LHCN-M2 (cell line): ENCODE measurements at regions not wholly inside any gene's neighbourhood (a gene's known extent, or its start where the extent isn't known, plus 50 kb on each side); places are given as distances from the start of the nearest gene placed in this dataset.
"Not testable (repeated sequence)": the region's sequence is repeated elsewhere in the genome, so short reads cannot be mapped to it uniquely, and the experiment has no call there.

Experiments
- DNase-seq: peaks from one replicate; pipeline ENCODE4 v3.0.0-alpha.2; 2012; ENCODE audit warnings: low read depth

DNA sequence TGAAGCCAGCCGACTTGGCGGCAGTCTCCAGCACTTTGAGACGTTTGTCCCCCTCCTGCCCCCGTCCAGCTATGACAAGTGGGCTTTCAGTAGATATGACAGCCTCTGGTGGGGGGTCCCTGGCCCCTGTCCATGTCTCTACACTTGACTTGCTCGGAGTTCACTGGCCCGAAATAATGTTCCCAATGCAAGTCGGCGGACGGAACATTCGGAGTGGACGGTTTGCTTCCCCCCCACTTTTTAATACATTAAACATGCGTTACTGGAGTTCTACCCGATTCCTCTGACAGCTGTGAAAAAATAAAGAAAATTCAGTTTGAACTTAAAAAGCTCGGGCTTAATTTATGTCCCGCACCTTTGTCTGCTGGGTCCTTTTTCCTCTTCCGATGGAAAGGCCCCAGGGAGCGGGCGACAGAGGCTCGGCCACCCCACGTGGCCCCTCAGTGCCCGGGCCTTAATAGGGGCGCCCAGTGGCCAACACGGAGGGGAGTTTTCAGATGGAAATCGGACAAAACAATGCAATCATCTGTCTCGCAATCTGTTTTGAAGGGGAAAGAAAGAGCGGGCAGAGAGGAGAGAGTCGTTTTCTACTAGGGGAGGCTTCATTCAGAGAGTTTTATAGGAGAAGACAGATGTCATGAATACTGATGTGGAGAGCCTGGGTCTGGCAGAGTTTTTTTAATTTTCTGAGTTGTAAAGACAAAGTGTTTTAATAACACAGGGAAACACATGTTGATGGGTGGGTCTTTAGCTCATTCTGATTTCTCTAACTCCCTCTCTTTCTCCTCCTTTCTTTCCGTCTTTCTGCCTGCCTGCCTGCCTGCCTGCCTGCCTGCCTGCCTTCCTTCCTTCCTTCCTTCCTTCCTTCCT lies 50.2 kb downstream of the SMIM38 start:
- DNase-seq = no peak

DNA sequence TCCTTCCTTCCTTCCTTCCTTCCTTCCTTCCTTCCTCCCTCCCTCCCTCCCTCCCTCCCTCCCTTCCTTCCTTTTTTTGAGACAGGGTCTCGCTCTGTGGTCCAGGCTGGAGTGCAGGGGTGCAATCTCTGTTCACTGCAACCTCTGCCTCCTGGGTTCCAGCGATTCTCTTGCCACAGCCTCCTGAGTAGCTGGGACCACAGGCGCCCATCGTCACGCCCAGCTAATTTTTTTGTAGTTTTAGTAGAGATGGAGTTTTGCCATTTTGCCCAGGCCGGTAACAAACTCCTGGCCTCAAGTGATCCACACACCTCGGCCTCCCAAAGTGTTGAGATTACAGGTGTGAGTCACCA lies 50.9 kb downstream of the SMIM38 start:
- DNase-seq = not testable (repeated sequence)

DNA sequence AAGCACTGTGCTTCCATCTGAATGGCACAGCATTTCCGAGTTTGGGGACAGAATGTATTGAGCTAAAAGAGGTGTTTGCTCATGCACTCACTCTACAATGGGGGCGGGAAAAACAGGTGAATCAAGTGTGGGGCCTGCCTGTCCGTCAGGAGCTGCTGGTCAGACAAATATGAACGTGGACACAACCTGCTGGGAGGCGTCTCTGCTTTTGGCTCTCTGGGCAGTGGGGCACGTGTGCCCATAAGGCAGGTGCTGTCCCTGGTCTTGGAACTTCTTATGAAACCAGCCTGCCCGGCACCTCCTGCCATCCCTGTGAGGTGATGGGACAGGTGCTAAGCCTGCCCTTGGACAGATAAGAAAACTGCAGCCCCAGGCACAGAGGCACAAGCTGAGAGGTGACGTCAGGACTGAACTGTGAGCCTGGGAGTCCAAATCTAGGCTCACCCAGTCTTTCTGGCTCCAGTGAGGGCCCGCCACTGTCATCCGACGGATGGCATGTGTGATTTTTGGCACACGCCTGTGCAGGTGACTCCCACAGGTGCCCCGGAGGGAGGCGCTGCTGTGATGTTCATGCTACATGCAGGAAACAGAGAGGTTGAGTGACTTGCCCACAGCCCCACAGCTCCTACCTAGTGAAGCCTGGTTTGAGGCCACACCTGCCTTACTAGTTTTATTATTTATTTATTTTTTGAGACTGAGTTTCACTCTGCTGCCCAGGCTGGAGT lies 51.6 kb downstream of the SMIM38 start:
- DNase-seq = no peak

DNA sequence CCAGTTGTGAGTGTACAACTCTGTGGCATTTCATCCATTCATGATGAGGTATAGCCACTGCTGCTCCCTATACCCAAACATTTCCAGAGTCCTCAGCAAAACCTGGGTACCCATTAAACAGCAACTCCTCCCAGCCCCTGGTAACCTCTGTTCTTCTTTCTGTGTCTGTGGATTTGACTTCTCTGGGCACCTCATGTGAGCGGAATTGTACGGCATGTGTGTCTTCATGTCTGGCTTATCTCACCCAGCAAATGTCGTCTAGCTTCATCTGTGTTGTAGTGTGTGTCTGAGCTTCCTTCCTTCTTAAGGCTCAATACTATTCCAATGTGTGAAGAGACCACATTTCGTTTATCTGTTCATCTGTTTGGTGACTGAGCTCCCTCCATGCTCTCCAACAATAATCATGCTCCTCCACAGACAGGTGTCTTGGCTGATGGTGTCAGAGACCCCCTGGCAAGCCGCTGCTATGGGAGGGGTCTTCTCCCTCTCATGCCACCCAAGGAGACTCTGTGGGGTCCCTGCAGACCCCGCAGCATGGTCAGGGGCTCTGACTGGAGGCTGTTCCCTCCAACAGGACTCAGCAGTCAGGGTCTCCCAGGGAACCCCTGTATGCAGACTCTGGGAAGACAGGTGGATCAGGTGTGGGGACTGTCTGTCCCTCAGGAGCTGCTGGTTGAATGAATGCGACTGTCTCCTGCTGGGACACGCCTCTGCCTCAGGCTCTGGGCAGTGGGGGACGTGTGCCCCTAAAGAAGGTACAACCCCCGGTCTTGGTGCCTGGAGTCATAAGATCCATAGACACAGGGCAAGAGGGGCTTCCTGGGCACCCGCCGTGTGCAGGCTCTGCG lies 52.7 kb downstream of the SMIM38 start:
- DNase-seq = no peak

DNA sequence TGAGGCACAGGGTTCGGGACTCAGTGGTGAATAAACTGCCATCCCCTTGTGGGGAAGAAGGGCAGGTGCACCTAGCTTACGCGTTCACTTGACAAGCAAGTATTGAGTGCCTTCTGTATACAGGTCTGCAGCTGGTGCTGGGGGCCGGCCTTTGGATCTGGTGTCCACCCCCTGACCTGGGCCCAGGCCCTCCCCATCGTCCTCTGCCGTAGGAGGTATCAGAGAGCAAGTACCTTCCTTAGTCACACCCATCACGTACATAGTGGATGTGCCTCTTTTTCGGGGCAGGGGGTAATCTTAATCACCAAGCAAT lies 53.3 kb downstream of the SMIM38 start:
- DNase-seq = no peak

DNA sequence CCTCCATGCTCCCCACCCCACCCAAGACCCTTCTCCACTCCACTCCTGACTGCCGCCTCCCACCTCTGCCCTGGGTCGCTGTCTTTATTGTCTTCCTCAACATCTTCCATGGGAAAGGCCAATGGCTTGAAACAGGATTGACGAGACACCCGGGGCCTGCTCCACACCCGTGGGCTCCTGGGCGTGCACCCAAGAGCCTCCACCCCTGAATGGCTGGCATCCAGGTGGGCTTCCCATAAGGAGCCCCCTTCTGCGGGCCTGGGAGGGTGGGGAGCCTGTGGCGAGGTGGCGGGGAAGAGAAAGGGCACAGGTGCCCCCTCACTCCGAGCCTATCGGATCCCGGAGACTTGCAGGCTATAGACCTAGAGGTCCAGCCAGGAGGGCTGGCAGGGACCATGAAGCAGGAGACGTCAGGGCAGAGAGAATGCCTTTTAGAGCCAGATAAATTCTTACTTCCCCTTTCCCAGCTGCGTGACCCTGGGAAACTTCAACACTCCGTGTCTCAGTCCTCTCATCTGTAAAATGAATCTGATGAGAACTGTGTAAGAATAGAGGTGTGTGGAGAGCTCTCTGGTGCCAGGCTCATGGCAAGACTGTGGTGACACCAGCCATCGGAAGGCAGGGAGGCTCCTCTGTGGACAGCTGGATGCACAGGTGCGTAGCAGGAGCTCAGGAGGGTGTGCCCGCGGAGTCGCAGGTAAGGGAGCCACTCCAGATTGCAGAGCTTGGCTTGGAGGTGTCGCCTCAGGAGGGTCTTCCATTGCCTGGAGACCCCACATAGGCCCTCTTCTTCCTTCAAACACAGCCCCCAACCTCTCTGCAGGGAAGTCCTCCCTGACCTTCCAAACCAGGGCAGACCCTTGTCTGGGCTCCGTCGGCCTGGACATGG lies 53.9 kb downstream of the SMIM38 start:
- DNase-seq = no peak

DNA sequence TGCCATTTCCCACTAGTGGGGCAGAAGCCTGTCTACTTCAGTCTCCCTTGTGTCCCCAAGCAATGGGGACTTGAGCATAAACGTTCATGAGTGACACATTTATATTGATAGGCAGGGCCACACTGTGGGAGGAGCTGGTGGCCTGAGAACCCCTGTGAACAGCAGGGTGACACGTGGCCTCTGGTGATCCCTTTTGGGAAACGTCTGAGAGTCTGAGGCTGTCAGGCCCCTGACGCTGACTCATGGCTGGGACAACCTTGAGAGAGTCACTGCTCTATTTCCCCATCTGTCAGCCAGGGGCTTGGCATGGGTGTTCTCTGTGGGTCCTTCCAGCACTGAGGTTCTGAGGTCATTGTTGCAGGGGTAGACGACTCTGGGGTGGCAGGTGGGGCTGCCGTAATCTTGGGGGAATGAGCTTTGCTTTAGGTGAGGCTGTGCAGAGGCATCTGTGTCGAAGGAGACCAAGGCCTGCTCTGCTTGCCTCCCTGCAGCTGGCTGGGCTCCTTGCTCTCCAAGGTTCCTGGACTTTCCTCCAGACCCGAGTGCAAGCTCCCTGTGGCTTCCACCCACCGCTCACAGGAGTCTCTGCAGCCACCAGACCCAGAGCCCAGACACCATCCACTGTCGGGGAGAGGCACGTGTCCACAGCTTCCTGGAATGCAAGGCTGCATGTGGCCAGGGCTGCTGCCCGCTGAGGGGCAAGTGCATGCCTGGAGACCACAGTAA lies 54.7 kb downstream of the SMIM38 start:
- no peak for DNase-seq

DNA sequence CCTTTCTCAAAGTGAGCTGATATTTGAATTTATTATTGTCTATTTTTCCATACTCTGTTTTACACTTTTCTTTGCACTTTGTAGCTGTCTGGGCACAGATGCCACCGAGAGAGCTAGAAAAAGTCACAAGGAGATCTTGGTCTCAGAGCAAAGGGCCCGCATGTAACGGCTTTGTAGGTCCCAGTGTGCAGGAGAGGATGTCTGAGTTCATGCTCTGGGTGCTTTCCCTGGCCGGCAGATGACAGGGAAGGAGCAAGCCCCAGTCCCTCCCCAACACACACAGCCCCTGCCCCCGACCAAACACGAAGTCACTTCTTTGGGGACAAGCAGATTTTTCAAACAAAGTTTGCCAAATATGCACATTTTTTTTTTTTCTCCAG lies 55.8 kb downstream of the SMIM38 start:
- DNase-seq = no peak

DNA sequence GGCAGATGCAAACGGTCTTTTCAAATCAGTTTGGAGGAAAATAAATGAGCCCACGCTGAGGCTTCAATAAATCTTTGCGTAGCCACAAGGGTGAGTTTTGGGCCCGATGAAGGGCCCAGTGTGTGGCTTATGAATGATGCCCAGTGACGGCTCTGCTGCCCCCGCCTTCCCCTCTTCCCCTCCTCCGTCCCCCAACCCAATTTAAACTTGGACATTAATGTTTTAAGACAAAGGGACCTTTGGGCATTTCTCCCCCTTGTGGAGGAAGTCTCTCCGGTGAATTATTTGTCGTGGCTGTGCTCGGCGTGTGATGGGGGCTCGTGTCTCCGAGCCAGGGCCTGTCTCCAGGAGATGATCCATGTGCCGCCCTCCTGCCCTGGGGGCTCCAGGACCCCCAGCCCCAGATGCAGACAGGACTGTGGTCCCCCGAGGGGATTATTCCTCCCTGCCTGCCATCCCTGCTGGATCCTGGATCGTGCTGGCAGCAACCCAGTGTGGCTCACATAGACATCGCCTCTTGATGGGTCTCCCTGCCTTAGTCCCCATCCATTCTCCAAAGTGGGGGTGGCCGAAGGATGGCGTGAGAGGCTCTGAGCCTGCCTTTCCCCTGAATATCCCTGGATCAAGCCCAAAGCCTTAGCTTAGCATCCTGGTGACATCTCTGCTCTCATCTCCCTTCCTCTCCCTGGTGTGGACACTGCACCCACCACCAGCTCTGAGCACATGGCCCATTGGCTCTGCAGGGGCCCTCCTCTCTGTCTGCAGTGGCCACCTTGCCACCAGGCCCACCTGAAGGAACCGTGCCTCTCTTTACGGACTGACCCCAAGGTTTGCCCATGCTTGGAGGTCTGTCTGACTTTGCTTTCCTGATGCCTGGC lies 56.4 kb downstream of the SMIM38 start:
- no peak for DNase-seq

DNA sequence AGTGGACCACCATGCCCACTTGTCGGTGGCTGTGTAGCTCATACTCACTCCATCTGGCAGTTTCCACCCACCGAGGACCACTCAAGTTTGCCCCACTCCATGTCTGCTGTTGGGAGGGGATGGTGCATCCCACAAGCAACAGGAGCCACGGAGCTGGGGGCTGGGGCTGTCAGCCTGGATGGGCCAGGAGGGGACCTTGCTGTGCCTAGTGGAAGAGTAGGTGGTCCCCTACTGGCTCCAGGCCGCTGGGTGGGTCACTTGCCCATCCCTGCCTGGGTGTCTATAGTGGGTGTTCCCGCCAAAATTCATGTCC lies 57.0 kb downstream of the SMIM38 start:
- no peak for DNase-seq

DNA sequence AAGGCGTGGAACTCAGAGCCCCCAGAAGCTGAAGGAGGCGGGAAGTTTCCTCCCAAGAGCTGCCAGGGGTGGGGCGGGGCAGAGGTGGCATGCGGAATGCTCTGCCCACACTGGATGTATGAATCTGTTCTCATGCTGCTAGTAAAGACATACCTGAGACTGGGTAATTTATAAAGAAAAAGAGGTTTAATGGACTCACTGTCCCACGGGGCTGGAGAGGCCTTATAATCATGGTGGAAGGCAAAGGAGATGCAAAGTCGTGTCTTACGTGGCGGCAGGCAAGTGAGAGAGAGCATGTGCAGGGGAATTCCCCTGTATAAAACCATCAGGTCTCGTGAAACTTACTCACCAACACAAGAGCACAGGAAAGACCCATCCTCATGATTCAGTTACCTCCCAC lies 57.6 kb downstream of the SMIM38 start:
- no peak for DNase-seq

DNA sequence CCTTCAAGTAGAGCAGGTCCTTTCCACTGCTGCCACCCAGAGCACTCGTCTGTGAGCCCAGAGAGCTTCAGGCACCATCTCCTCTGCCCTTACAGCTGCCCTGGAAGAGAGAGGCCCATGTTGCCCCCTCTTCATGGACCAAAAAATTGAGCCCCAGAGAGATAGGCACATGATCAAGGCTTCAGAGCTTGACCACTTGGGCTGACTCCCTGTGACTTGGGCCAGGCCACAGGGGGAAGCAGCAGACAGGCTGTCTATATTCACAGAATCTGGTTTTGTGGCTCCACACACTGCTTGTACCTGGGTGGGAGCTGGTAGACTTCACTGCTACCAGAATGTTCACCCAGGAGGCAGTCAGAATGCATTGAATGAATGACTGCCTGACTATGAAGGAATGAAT lies 58.2 kb downstream of the SMIM38 start:
- DNase-seq = no peak

DNA sequence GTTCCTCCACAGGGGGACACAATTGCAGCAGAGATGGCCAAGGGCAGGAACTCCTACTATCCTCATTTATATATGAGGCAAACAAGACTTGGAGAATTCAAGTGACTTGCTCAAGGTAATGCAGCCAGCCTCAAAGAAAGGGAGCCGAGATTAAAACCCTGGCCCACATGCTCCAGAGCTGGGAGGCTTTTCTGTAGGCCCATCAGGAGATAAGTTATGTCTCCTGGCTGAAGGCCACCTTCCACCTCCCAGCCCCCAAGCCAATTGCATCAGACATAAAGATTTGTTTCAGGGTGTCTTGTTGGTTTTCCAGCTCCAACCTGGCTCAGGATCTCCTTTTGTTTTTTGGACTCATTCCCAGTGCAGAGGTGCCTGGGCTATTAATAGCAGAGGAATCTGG lies 59.5 kb downstream of the SMIM38 start:
- no peak for DNase-seq

DNA sequence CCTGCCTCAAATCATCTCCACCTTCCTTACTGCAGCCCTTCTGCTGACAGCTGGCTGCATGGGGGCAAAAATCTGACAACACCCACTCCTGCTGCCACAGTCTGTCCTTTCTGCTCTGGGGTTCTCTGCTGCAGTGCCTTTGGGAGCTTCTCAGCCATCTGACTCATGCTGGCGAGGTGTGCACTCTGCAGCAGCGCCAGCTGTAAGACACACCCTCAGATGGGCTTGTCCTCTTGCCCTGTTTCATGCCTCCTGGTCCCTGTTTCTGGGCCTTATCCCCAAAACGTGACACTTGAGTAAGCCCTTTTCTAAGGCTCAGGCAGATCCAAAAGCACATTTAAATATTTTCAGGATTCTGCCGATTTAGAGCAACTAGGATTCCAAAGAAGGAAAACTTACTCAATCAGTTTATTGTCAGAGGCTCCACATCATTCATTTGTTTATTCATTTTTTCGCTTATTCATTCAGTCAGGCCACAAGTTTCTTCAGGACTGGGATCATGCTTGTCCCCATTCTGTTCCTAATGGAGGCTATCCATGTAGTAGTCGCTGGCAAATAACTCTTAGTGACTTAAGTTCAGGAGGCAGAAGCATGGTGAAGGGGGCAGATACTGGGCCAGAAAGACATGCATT lies 60.2 kb downstream of the SMIM38 start:
- DNase-seq = peak; percentile 42

DNA sequence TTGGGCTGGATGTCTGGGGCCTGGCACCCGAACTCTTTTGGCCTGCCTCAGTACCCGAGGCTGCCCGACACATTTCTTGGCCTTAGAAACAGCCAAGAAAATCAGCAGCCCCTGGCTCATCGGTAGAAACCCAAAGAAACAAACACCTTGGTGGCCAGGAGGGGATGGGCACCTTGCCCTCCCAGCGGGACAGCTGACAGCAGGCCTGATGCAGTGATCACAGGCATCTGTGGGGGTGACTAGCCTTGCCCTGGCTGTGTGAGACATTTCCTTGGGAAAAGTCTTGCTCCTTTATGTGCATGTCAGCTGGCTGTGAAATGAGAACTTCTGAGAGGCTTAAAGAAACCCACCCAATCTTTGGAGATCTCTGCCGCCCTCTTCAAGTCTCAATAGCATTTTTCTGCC lies 60.9 kb downstream of the SMIM38 start:
- DNase-seq = no peak

DNA sequence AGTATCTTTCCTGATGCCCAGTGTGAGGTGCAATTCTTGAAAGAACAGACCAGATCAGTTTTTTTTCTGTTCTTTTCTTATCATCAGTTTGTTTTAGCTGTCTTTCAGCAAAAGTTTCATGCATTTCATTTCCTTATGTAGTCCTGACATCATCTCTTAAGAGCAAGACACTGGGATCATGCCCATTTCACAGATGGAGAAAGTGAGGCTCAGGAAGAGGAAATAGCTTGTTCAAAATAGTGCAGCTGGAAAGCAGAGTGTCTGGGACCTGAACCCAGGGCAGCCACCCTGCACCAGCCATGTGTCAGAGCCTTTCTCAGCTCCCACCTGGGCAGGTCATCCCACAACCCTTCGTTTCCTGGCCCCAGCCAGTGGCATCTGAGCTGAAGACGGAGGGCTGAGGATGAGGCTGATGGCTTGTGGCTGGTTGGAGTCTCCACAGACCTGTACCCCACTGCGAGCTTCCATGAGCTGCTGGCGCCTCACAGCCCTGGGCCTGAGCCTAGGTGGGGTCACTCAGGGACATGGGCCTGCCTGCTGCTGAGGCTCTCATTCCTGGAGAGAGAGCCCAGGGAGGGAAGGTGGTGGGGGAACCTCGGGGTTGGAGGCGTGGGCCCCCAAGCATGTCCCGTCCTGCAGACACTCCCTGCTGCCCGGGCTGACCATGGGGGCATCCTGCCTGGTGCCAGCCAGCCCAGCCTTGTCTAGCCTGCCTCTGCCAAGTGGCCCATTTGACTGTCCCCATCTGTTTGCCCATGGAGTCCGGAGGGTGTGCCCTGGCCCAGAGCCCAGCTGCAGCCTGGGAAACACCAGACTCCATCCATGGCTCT lies 61.8 kb downstream of the SMIM38 start:
- no peak for DNase-seq

DNA sequence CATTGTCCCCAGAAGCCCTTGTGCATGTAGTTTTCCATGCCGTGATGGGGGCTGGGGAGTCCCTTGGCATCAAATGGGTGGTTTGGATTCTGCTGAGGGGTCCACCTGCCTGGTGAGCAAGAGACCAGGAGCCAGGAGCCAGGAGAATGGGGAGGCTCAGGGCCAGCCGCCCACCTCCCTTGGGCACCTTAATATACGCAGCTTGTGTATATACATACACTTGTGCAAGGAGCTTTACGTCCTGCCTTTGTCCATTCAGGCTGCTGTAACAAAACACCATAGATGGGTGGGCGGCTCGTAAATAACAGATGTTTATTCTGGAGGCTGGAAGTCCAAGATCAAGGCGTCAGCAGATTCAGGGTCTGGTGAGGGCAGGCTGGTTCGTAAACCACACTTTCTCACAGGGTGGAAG lies 62.5 kb downstream of the SMIM38 start:
- DNase-seq = no peak

DNA sequence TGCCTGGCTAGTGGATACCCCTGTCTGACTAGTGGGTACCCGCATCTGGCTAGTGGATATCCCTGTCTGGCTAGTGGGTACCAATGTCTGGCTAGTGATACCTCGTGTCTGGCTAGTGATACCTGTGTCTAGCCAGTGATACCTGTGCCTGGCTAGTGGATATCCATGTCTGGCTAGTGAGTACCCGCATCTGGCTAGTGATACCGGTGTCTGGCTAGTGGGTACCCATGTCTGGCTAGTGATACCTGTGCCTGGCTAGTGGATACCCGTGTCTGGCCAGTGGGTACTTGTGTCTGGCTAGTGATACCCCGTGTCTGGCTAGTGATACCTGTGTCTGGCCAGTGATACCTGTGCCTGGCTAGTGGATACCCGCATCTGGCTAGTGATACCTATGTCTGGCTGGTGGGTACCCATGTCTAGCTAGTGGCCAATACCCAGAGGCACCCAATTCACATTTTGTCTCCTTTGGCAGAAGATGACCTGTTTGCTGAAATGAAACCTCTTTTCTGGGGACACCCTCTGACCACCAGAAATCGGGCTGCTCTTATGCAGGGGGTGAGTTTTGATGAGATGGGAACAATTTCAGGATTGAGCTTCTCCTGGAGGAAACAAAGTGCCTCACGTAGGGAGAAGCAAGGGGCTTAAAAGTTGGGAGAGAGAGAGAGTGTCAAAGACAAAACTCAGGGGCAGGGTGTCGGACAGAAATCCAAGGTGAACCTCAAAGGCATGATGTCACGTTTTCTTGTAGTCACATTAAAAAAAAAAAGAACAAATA lies 63.4 kb downstream of the SMIM38 start:
- no peak for DNase-seq
